Osteocyte (in vitro differentiated cells): ENCODE measurements at regions not wholly inside any gene's neighbourhood (a gene's known extent, or its start where the extent isn't known, plus 50 kb on each side); places are given as distances from the start of the nearest gene placed in this dataset.

Experiments
- DNase-seq: peaks from one replicate; pipeline ENCODE4 v3.0.0; 2021; ENCODE audit warnings: mixed read lengths; ENCODE audit not compliant: unreplicated experiment; ENCODE audit errors: extremely low spot score
- H3K27ac Mint-ChIP-seq: one replicate; pipeline ENCODE4 v1.8.0; 2021; ENCODE audit warnings: mild to moderate bottlenecking, mixed read lengths; ENCODE audit not compliant: unreplicated experiment
- H3K27me3 Mint-ChIP-seq: one replicate; pipeline ENCODE4 v1.8.0; 2021; ENCODE audit warnings: mixed read lengths; ENCODE audit not compliant: unreplicated experiment
- H3K36me3 Mint-ChIP-seq: one replicate; pipeline ENCODE4 v1.8.0; 2021; ENCODE audit warnings: mixed read lengths; ENCODE audit not compliant: unreplicated experiment
- H3K4me1 Mint-ChIP-seq: one replicate; pipeline ENCODE4 v1.8.0; 2021; ENCODE audit warnings: mixed read lengths; ENCODE audit not compliant: unreplicated experiment
- H3K4me3 Mint-ChIP-seq: one replicate; pipeline ENCODE4 v1.8.0; 2021; ENCODE audit warnings: mild to moderate bottlenecking, moderate library complexity, mixed read lengths; ENCODE audit not compliant: unreplicated experiment
- H3K9me3 Mint-ChIP-seq: one replicate; pipeline ENCODE4 v1.8.0; 2021; ENCODE audit warnings: mixed read lengths; ENCODE audit not compliant: unreplicated experiment
- CTCF ChIP-seq: fragments of 200-600 bp; sonication (generic); IDR thresholded peaks from 2 replicates; pipeline ENCODE4 v1.5.0; 2021; ENCODE audit warnings: antibody characterized with exemption, mild to moderate bottlenecking, moderate library complexity

- peaks cover 3% of the 10 kb centered on the region for H3K9me3 Mint-ChIP-seq
- no peak for TF ChIP-seq CTCF
- H3K27ac Mint-ChIP-seq = no peak overlapping the region
- no peaks in the 10 kb centered on the region for H3K36me3 Mint-ChIP-seq
- H3K4me3 Mint-ChIP-seq = no peak overlapping the region
- H3K4me1 Mint-ChIP-seq = no peaks in the 10 kb centered on the region
- no peaks in the 10 kb centered on the region for H3K27me3 Mint-ChIP-seq
- no peak for DNase-seq
Observed at GRCh38 chr1:30229557-30229956, 493.8 kb downstream of the MATN1 start.

DNA sequence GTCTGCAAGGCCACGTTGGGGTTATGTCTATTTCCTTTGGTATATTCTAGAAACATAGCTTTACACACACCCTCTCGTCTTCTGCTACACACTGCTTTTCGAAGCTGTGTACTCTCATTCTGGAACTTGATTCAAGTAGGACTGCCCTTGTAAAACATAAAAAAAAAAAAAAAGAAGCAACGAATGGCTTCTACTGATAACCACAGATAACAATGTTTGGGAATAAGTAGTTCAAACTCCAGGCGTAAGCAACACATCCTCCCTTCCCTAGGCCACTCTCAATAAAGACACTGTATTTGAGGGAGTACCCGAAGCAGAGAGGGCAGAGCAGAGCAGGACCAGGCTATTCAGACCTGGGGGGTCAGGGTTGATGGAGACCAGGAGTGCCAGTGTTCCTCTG, 496.7 kb downstream of the MATN1 start:
- Mint-ChIP-seq H3K4me3 (no peak overlapping the region), H3K9me3 (peaks cover 3% of the 10 kb centered on the region), H3K27ac (no peak overlapping the region), H3K27me3 (no peaks in the 10 kb centered on the region), H3K4me1 (no peaks in the 10 kb centered on the region), H3K36me3 (no peaks in the 10 kb centered on the region)
- no peak for TF ChIP-seq CTCF
- no peak for DNase-seq

DNA sequence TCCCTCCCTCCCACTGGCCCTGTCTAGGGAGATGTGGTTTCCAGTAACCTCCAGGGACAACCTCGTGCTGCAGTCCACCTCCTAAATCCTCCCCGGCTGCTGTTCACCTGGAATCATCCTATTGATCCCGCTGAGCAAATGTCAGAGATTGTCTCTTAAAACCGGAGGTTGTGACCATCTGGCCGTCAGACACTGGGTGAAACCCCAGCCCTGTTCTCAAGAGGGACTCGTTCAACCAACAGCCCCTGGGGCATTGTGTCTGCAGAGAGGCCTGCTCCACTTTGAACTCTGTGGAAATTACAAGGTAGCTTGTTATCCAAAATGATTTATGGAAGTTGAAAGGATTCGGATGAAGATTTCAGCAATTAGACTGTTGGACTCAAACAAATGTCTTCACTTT, 498.0 kb downstream of the MATN1 start:
- H3K36me3 Mint-ChIP-seq = no peaks in the 10 kb centered on the region
- DNase-seq = no peak
- H3K27ac Mint-ChIP-seq = no peak overlapping the region
- H3K4me1 Mint-ChIP-seq = no peaks in the 10 kb centered on the region
- no peak overlapping the region for H3K4me3 Mint-ChIP-seq
- peaks cover under 1% of the 10 kb centered on the region for H3K9me3 Mint-ChIP-seq
- H3K27me3 Mint-ChIP-seq = no peaks in the 10 kb centered on the region
- TF ChIP-seq CTCF = no peak

GRCh38 chr1:30219675-30220074, 503.7 kb downstream of the MATN1 start:
- H3K4me1 Mint-ChIP-seq = no peaks in the 10 kb centered on the region
- DNase-seq = no peak
- no peaks in the 10 kb centered on the region for H3K9me3 Mint-ChIP-seq
- H3K27ac Mint-ChIP-seq = no peak overlapping the region
- TF ChIP-seq CTCF = no peak
- H3K27me3 Mint-ChIP-seq = no peaks in the 10 kb centered on the region
- no peaks in the 10 kb centered on the region for H3K36me3 Mint-ChIP-seq
- H3K4me3 Mint-ChIP-seq = no peak overlapping the region

GRCh38 chr1:30218438-30218837, 504.9 kb downstream of the MATN1 start:
- Mint-ChIP-seq H3K4me3 (no peak overlapping the region), H3K36me3 (no peaks in the 10 kb centered on the region), H3K27me3 (no peaks in the 10 kb centered on the region), H3K9me3 (no peaks in the 10 kb centered on the region), H3K4me1 (no peaks in the 10 kb centered on the region), H3K27ac (no peak overlapping the region)
- TF ChIP-seq CTCF = no peak
- DNase-seq = no peak
